ENCODE measurements at regions not wholly inside any gene's neighbourhood (a gene's known extent, or its start where the extent isn't known, plus 50 kb on each side); places are given as distances from the start of the nearest gene placed in this dataset.

- DNase-seq (ENCODE audit: low spot score) = no peak
- Histone ChIP-seq H3K27me3 (no peaks in the 10 kb centered on the region), H3K4me3 (no peak overlapping the region), H3K4me2 (no peak overlapping the region), H3K36me3 (replicated peaks; ENCODE audit: insufficient read depth, low read depth) (no peaks in the 10 kb centered on the region), H3K79me2 (no peaks in the 10 kb centered on the region), H4K20me1 (ENCODE audit: insufficient read depth, poor library complexity, severe bottlenecking) (no peaks in the 10 kb centered on the region), H3K4me1 (ENCODE audit: insufficient read depth) (no peaks in the 10 kb centered on the region), H3K9me3 (ENCODE audit: low read depth) (no peaks in the 10 kb centered on the region), H3K27ac (no peak overlapping the region), H3K9me2 (replicated peaks; ENCODE audit: insufficient read depth) (no peaks in the 10 kb centered on the region), H2AFZ (no peak overlapping the region)
- 91% methylated on average over 1 of the region's 1 CpG for WGBS (ENCODE audit: low lambda C conversion rate, missing lambda C conversion rate)
- no peak for TF ChIP-seq EZH2phosphoT487 (IDR thresholded peaks at IDR 0.05; ENCODE audit: low read depth, severe bottlenecking, unreplicated experiment)
- TF ChIP-seq, protein P1, sequence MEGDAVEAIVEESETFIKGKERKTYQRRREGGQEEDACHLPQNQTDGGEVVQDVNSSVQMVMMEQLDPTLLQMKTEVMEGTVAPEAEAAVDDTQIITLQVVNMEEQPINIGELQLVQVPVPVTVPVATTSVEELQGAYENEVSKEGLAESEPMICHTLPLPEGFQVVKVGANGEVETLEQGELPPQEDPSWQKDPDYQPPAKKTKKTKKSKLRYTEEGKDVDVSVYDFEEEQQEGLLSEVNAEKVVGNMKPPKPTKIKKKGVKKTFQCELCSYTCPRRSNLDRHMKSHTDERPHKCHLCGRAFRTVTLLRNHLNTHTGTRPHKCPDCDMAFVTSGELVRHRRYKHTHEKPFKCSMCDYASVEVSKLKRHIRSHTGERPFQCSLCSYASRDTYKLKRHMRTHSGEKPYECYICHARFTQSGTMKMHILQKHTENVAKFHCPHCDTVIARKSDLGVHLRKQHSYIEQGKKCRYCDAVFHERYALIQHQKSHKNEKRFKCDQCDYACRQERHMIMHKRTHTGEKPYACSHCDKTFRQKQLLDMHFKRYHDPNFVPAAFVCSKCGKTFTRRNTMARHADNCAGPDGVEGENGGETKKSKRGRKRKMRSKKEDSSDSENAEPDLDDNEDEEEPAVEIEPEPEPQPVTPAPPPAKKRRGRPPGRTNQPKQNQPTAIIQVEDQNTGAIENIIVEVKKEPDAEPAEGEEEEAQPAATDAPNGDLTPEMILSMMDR (IDR thresholded peaks at IDR 0.05; ENCODE audit: poor library complexity) = no peak
- TF ChIP-seq EZH2 (IDR thresholded peaks at IDR 0.05; ENCODE audit: borderline replicate concordance) = no peak
Observed at GRCh38 chr3:31039145-31039544, 144.7 kb upstream of the GADL1 start.

GRCh38 chr3:31041161-31041978 lies 146.9 kb upstream of the GADL1 start:
- Histone ChIP-seq H3K4me2 (no peak overlapping the region), H3K79me2 (no peaks in the 10 kb centered on the region), H3K4me1 (ENCODE audit: insufficient read depth) (no peaks in the 10 kb centered on the region), H3K4me3 (no peak overlapping the region), H3K9me3 (ENCODE audit: low read depth) (no peaks in the 10 kb centered on the region), H4K20me1 (ENCODE audit: insufficient read depth, poor library complexity, severe bottlenecking) (no peaks in the 10 kb centered on the region), H3K27me3 (no peaks in the 10 kb centered on the region), H3K9me2 (replicated peaks; ENCODE audit: insufficient read depth) (no peaks in the 10 kb centered on the region), H3K36me3 (replicated peaks; ENCODE audit: insufficient read depth, low read depth) (no peaks in the 10 kb centered on the region), H3K27ac (peak overlapping the region; percentile 59), H2AFZ (no peak overlapping the region)
- DNase-seq (ENCODE audit: low spot score) = peak; percentile 78
- TF ChIP-seq EZH2phosphoT487 (IDR thresholded peaks at IDR 0.05; ENCODE audit: low read depth, severe bottlenecking, unreplicated experiment) (no peak), EZH2 (IDR thresholded peaks at IDR 0.05; ENCODE audit: borderline replicate concordance) (no peak)
- TF ChIP-seq, protein P1 (IDR thresholded peaks at IDR 0.05; ENCODE audit: poor library complexity) = no peak
- WGBS (ENCODE audit: low lambda C conversion rate, missing lambda C conversion rate) = 37% methylated on average over 2 of the region's 2 CpGs

- TF ChIP-seq, protein P1 (IDR thresholded peaks at IDR 0.05; ENCODE audit: poor library complexity) = no peak
- TF ChIP-seq EZH2 (IDR thresholded peaks at IDR 0.05; ENCODE audit: borderline replicate concordance) (no peak), EZH2phosphoT487 (IDR thresholded peaks at IDR 0.05; ENCODE audit: low read depth, severe bottlenecking, unreplicated experiment) (no peak)
- 98% methylated on average over 3 of the region's 3 CpGs for WGBS (ENCODE audit: low lambda C conversion rate, missing lambda C conversion rate)
Observed at GRCh38 chr3:31043184-31043819, 148.8 kb upstream of the GADL1 start.

More at GRCh38 chr3:31043184-31043819, 148.8 kb upstream of the GADL1 start:
- H3K4me3 ChIP-seq = no peak overlapping the region
- no peaks in the 10 kb centered on the region for H3K4me1 ChIP-seq (ENCODE audit: insufficient read depth)
- H3K27me3 ChIP-seq = no peaks in the 10 kb centered on the region
- no peaks in the 10 kb centered on the region for H3K9me2 ChIP-seq (replicated peaks; ENCODE audit: insufficient read depth)
- no peaks in the 10 kb centered on the region for H3K36me3 ChIP-seq (replicated peaks; ENCODE audit: insufficient read depth, low read depth)
- no peak overlapping the region for H3K27ac ChIP-seq
- H3K79me2 ChIP-seq = no peaks in the 10 kb centered on the region
- H2AFZ ChIP-seq = no peak overlapping the region
- H3K4me2 ChIP-seq = no peak overlapping the region
- no peaks in the 10 kb centered on the region for H3K9me3 ChIP-seq (ENCODE audit: low read depth)
- H4K20me1 ChIP-seq (ENCODE audit: insufficient read depth, poor library complexity, severe bottlenecking) = no peaks in the 10 kb centered on the region
- no peak for DNase-seq (ENCODE audit: low spot score)
